ENCODE measurements at regions not wholly inside any gene's neighbourhood (a gene's known extent, or its start where the extent isn't known, plus 50 kb on each side); places are given as distances from the start of the nearest gene placed in this dataset.

GRCh38 chr15:70281261-70281810, 183.6 kb upstream of the TLE3 start:
- no peak for TF ChIP-seq CTCF (IDR thresholded peaks at IDR 0.05)
- no peak for TF ChIP-seq POLR2A (IDR thresholded peaks at IDR 0.05)
